ENCODE measurements at regions not wholly inside any gene's neighbourhood (a gene's known extent, or its start where the extent isn't known, plus 50 kb on each side); places are given as distances from the start of the nearest gene placed in this dataset.

GRCh38 chr5:159786901-159787691, 129.2 kb upstream of the ADRA1B start:
- Histone ChIP-seq H3K27ac (ENCODE audit: low read depth, low read length) (no peak overlapping the region), H3K36me3 (ENCODE audit: control insufficient read depth in 2 of 3, insufficient read depth in 3 of 3, low read length in 3 of 3) (no peaks in the 10 kb centered on the region), H3K4me3 (ENCODE audit: low read length) (no peak overlapping the region), H3K4me1 (ENCODE audit: control insufficient read depth in 2 of 2, insufficient read depth in 2 of 2, low read length in 2 of 2) (no peaks in the 10 kb centered on the region), H3K27me3 (ENCODE audit: control insufficient read depth in 2 of 2, insufficient read depth in 2 of 2, low read length in 2 of 2) (no peaks in the 10 kb centered on the region), H3K9me3 (ENCODE audit: control insufficient read depth in 2 of 3, low read length in 3 of 3) (no peaks in the 10 kb centered on the region)
- Mint-ChIP-seq H3K9me3 (peaks cover 0 to 3% (median 0%) of the 10 kb centered on the region in 11 donors), H3K36me3 (no peaks in the 10 kb centered on the region), H3K4me1 (peaks cover 0 to 5% (median 0%) of the 10 kb centered on the region in 7 donors), H3K4me3 (no peak overlapping the region), H3K27me3 (peaks cover 8 to 15% (median 13%) of the 10 kb centered on the region in 5 donors), H3K27ac (no peak overlapping the region)
- intact Hi-C loops (cut with micrococcal nuclease) = no loop called here
- ATAC-seq (no peak), DNase-seq (no peak)
- ChIA-PET CTCF (no interaction called here), POLR2A (no interaction called here)

GRCh38 chr5:159787837-159788236, 128.4 kb upstream of the ADRA1B start:
- POLR2A ChIA-PET = no interaction called here

GRCh38 chr5:159788835-159789331, 127.4 kb upstream of the ADRA1B start:
- Histone ChIP-seq H3K4me3 (ENCODE audit: low read length) (no peak overlapping the region), H3K9me3 (ENCODE audit: control insufficient read depth in 2 of 3, low read length in 3 of 3) (no peaks in the 10 kb centered on the region), H3K4me1 (ENCODE audit: control insufficient read depth in 2 of 2, insufficient read depth in 2 of 2, low read length in 2 of 2) (no peaks in the 10 kb centered on the region), H3K27ac (ENCODE audit: low read depth, low read length) (no peak overlapping the region), H3K27me3 (ENCODE audit: control insufficient read depth in 2 of 2, insufficient read depth in 2 of 2, low read length in 2 of 2) (no peaks in the 10 kb centered on the region), H3K36me3 (ENCODE audit: control insufficient read depth in 2 of 3, insufficient read depth in 3 of 3, low read length in 3 of 3) (no peaks in the 10 kb centered on the region)
- no peak overlapping the region for H3K4me3 Mint-ChIP-seq
- ChIA-PET POLR2A (interaction anchor here (0.7 kb wide), 1 partner anchor 65 kb away, joined by 4 read pairs; no protein-coding TSS in a partner anchor), CTCF (no interaction called here)
- no peaks in the 10 kb centered on the region for H3K36me3 Mint-ChIP-seq
- ATAC-seq (no peak), DNase-seq (no peak)
- H3K27ac Mint-ChIP-seq = no peak overlapping the region
- peaks cover 8 to 15% (median 13%) of the 10 kb centered on the region in 5 donors for H3K27me3 Mint-ChIP-seq
- no peaks in the 10 kb centered on the region for H3K4me1 Mint-ChIP-seq
- intact Hi-C loops (cut with micrococcal nuclease) = no loop called here
- H3K9me3 Mint-ChIP-seq = peaks cover 0 to 3% (median 0%) of the 10 kb centered on the region in 11 donors

More at GRCh38 chr5:159787837-159788236, 128.4 kb upstream of the ADRA1B start:
- no peaks in the 10 kb centered on the region for H3K27me3 ChIP-seq (ENCODE audit: control insufficient read depth in 2 of 2, insufficient read depth in 2 of 2, low read length in 2 of 2)
- DNase-seq (no peak), ATAC-seq (no peak)
- peaks cover 8 to 15% (median 13%) of the 10 kb centered on the region in 5 donors for H3K27me3 Mint-ChIP-seq
- peak overlapping the region in 1 of 9 donors; percentile 26 for H3K27ac Mint-ChIP-seq
- intact Hi-C loops (cut with micrococcal nuclease) = no loop called here
- peaks cover 0 to 5% (median 0%) of the 10 kb centered on the region in 7 donors for H3K4me1 Mint-ChIP-seq
- CTCF ChIA-PET = no interaction called here
- no peaks in the 10 kb centered on the region for H3K4me1 ChIP-seq (ENCODE audit: control insufficient read depth in 2 of 2, insufficient read depth in 2 of 2, low read length in 2 of 2)
- peaks cover 0 to 3% (median 0%) of the 10 kb centered on the region in 11 donors for H3K9me3 Mint-ChIP-seq
- no peaks in the 10 kb centered on the region for H3K9me3 ChIP-seq (ENCODE audit: control insufficient read depth in 2 of 3, low read length in 3 of 3)
- no peak overlapping the region for H3K27ac ChIP-seq (ENCODE audit: low read depth, low read length)
- H3K4me3 Mint-ChIP-seq = no peak overlapping the region
- H3K36me3 ChIP-seq (ENCODE audit: control insufficient read depth in 2 of 3, insufficient read depth in 3 of 3, low read length in 3 of 3) = no peaks in the 10 kb centered on the region
- H3K36me3 Mint-ChIP-seq = no peaks in the 10 kb centered on the region
- no peak overlapping the region for H3K4me3 ChIP-seq (ENCODE audit: low read length)

GRCh38 chr5:159792180-159792579, 124.1 kb upstream of the ADRA1B start:
- no peak for ATAC-seq
- peaks cover 0 to 6% (median 0%) of the 10 kb centered on the region in 11 donors for H3K9me3 Mint-ChIP-seq
- CTCF ChIA-PET = no interaction called here
- H3K36me3 Mint-ChIP-seq = no peaks in the 10 kb centered on the region
- Histone ChIP-seq H3K4me1 (ENCODE audit: control insufficient read depth in 2 of 2, insufficient read depth in 2 of 2, low read length in 2 of 2) (no peaks in the 10 kb centered on the region), H3K27ac (ENCODE audit: low read depth, low read length) (no peak overlapping the region), H3K36me3 (ENCODE audit: control insufficient read depth in 2 of 3, insufficient read depth in 3 of 3, low read length in 3 of 3) (no peaks in the 10 kb centered on the region), H3K9me3 (ENCODE audit: control insufficient read depth in 2 of 3, low read length in 3 of 3) (no peaks in the 10 kb centered on the region), H3K27me3 (ENCODE audit: control insufficient read depth in 2 of 2, insufficient read depth in 2 of 2, low read length in 2 of 2) (no peaks in the 10 kb centered on the region), H3K4me3 (ENCODE audit: low read length) (no peak overlapping the region)
- no peaks in the 10 kb centered on the region for H3K4me1 Mint-ChIP-seq
- H3K27me3 Mint-ChIP-seq = peaks cover 0 to 9% (median 3%) of the 10 kb centered on the region in 5 donors
- POLR2A ChIA-PET = no interaction called here
- H3K4me3 Mint-ChIP-seq = no peak overlapping the region
- H3K27ac Mint-ChIP-seq = no peak overlapping the region
- intact Hi-C loops (cut with micrococcal nuclease) = no loop called here
- DNase-seq = no peak

- no peak overlapping the region for H3K27ac Mint-ChIP-seq
Observed at GRCh38 chr5:159797261-159797970, 118.9 kb upstream of the ADRA1B start.

GRCh38 chr5:159799701-159800100, 116.6 kb upstream of the ADRA1B start:
- H3K36me3 Mint-ChIP-seq = no peaks in the 10 kb centered on the region
- peaks cover 0 to 6% (median 0%) of the 10 kb centered on the region in 11 donors for H3K9me3 Mint-ChIP-seq
- H3K4me3 Mint-ChIP-seq = no peak overlapping the region
- ATAC-seq = no peak
- no peak for DNase-seq
- no peaks in the 10 kb centered on the region for H3K4me1 Mint-ChIP-seq
- Histone ChIP-seq H3K4me1 (ENCODE audit: control insufficient read depth in 2 of 2, insufficient read depth in 2 of 2, low read length in 2 of 2) (no peaks in the 10 kb centered on the region), H3K36me3 (ENCODE audit: control insufficient read depth in 2 of 3, insufficient read depth in 3 of 3, low read length in 3 of 3) (no peaks in the 10 kb centered on the region), H3K9me3 (ENCODE audit: control insufficient read depth in 2 of 3, low read length in 3 of 3) (no peaks in the 10 kb centered on the region), H3K27ac (ENCODE audit: low read depth, low read length) (no peak overlapping the region), H3K4me3 (ENCODE audit: low read length) (no peak overlapping the region), H3K27me3 (ENCODE audit: control insufficient read depth in 2 of 2, insufficient read depth in 2 of 2, low read length in 2 of 2) (no peaks in the 10 kb centered on the region)
- CTCF ChIA-PET = no interaction called here
- no peak overlapping the region for H3K27ac Mint-ChIP-seq
- intact Hi-C loops (cut with micrococcal nuclease) = no loop called here
- H3K27me3 Mint-ChIP-seq = peaks cover 6 to 25% (median 13%) of the 10 kb centered on the region in 5 donors
- POLR2A ChIA-PET = no interaction called here

More at GRCh38 chr5:159797261-159797970, 118.9 kb upstream of the ADRA1B start:
- Histone ChIP-seq H3K4me3 (ENCODE audit: low read length) (no peak overlapping the region), H3K27me3 (ENCODE audit: control insufficient read depth in 2 of 2, insufficient read depth in 2 of 2, low read length in 2 of 2) (no peaks in the 10 kb centered on the region), H3K9me3 (ENCODE audit: control insufficient read depth in 2 of 3, low read length in 3 of 3) (no peaks in the 10 kb centered on the region), H3K4me1 (ENCODE audit: control insufficient read depth in 2 of 2, insufficient read depth in 2 of 2, low read length in 2 of 2) (no peaks in the 10 kb centered on the region), H3K36me3 (ENCODE audit: control insufficient read depth in 2 of 3, insufficient read depth in 3 of 3, low read length in 3 of 3) (no peaks in the 10 kb centered on the region), H3K27ac (ENCODE audit: low read depth, low read length) (no peak overlapping the region)
- Mint-ChIP-seq H3K4me1 (no peaks in the 10 kb centered on the region), H3K27me3 (peaks cover 0 to 7% (median 6%) of the 10 kb centered on the region in 5 donors), H3K4me3 (no peak overlapping the region), H3K36me3 (no peaks in the 10 kb centered on the region), H3K9me3 (peaks cover 0 to 3% (median 0%) of the 10 kb centered on the region in 11 donors)
- ChIA-PET POLR2A (no interaction called here), CTCF (no interaction called here)
- intact Hi-C loops (cut with micrococcal nuclease) = no loop called here
- ATAC-seq (no peak), DNase-seq (no peak)
